Lower leg skin (tissue), 4 donors: ENCODE measurements at regions not wholly inside any gene's neighbourhood (a gene's known extent, or its start where the extent isn't known, plus 50 kb on each side); places are given as distances from the start of the nearest gene placed in this dataset.
A peak's percentile ranks its signal among the peaks of the same experiment; 100 is the strongest.

Source experiments
- DNase-seq, 2 donors: peaks; one replicate each; pipeline ENCODE4 v3.0.0-alpha.2; 2019; ENCODE audit warnings: low spot score in 2 of 2
- H3K4me3 ChIP-seq: fragments of 200-600 bp; sonication (generic); 2 replicates; pipeline ENCODE4 v1.5.1; 2017; ENCODE audit warnings: mild to moderate bottlenecking, low read depth; ENCODE audit not compliant: poor library complexity, severe bottlenecking
- CTCF ChIP-seq, 3 donors: fragments of 450-650 bp; IDR thresholded peaks; one replicate each; pipeline ENCODE4 v1.5.1; 2016; ENCODE audit warnings: antibody characterized with exemption in 3 of 3, mild to moderate bottlenecking in 3 of 3, moderate library complexity in 2 of 3
- POLR2A ChIP-seq, 2 donors: fragments of 450-650 bp; IDR thresholded peaks; one replicate each; pipeline ENCODE4 v1.6.1; 2016 to 2017; ENCODE audit warnings: antibody characterized with exemption in 2 of 2, mild to moderate bottlenecking in 1 of 2, moderate library complexity in 1 of 2
- WGBS, 2 donors: methylation state at CpG; one replicate each; pipeline ENCODE4 v1.1.5; 2018; 5-methylcytosine and 5-hydroxymethylcytosine counted together
- intact Hi-C: fragments of 100-400 bp; cut with DNase I; formaldehyde crosslinking; loops from one replicate; pipeline ENCODE4 v1.15.0; 2023; ENCODE audit warnings: low total_unique reads

- no peak overlapping the region for H3K4me3 ChIP-seq
- TF ChIP-seq POLR2A (IDR thresholded peaks at IDR 0.05): no peak
- TF ChIP-seq CTCF (IDR thresholded peaks at IDR 0.05): no peak
- intact Hi-C loops: no loop called here
- WGBS, 2 donors: 74 to 80% methylated on average over 4 of the region's 4 CpGs
- DNase-seq: no peak
Measured at GRCh38 chr10:118966850-118967125, 62.7 kb upstream of the NANOS1 start.

- no peak overlapping the region for H3K4me3 ChIP-seq
- intact Hi-C loops: no loop called here
- DNase-seq: peak in 1 of 2 donors; percentile 68
- TF ChIP-seq POLR2A (IDR thresholded peaks at IDR 0.05) (no peak), CTCF (IDR thresholded peaks at IDR 0.05) (no peak)
- 70 to 72% methylated on average over 7 of the region's 7 CpGs for WGBS, 2 donors
Measured at GRCh38 chr10:118967160-118967559, 62.4 kb upstream of the NANOS1 start.

- TF ChIP-seq CTCF (IDR thresholded peaks at IDR 0.05) (no peak), POLR2A (IDR thresholded peaks at IDR 0.05) (no peak)
- intact Hi-C loops: no loop called here
- H3K4me3 ChIP-seq: no peak overlapping the region
- 61 to 75% methylated on average over 8 of the region's 8 CpGs for WGBS, 2 donors
- DNase-seq: peak in 1 of 2 donors; percentile 39
Measured at GRCh38 chr10:118968060-118968459, 61.5 kb upstream of the NANOS1 start.

- WGBS, 2 donors: 61 to 62% methylated on average over 9 to 11 of the region's 11 CpGs
- intact Hi-C loops: no loop called here
- TF ChIP-seq POLR2A (IDR thresholded peaks at IDR 0.05) (no peak), CTCF (IDR thresholded peaks at IDR 0.05) (no peak)
- no peak overlapping the region for H3K4me3 ChIP-seq
- DNase-seq: peak in 1 of 2 donors; percentile 64
Measured at GRCh38 chr10:118968482-118968881, 61.0 kb upstream of the NANOS1 start.

- H3K4me3 ChIP-seq: no peak overlapping the region
- WGBS, 2 donors: 75 to 92% methylated on average over 5 of the region's 5 CpGs
- no peak for DNase-seq
- intact Hi-C loops: no loop called here
- TF ChIP-seq POLR2A (IDR thresholded peaks at IDR 0.05) (no peak), CTCF (IDR thresholded peaks at IDR 0.05) (no peak)
Measured at GRCh38 chr10:118969014-118969413, 60.5 kb upstream of the NANOS1 start.

GRCh38 chr10:118970770-118971169, 58.7 kb upstream of the NANOS1 start:
- WGBS, 2 donors: 49 to 59% methylated on average over 5 of the region's 5 CpGs
- peak in 1 of 2 donors; percentile 75 for DNase-seq
- no peak overlapping the region for H3K4me3 ChIP-seq
- TF ChIP-seq CTCF (IDR thresholded peaks at IDR 0.05) (no peak), POLR2A (IDR thresholded peaks at IDR 0.05) (no peak)
- intact Hi-C loops: no loop called here
